GM23338 (cell line): ENCODE measurements at regions not wholly inside any gene's neighbourhood (a gene's known extent, or its start where the extent isn't known, plus 50 kb on each side); places are given as distances from the start of the nearest gene placed in this dataset.
A peak's percentile ranks its signal among the peaks of the same experiment; 100 is the strongest.

ENCODE experiments used
- ATAC-seq: fragments of 200-7000 bp; cut with Tn5 transposase; 3 replicates; pipeline ENCODE4 v1.9.1; 2020
- DNase-seq: peaks from one replicate; pipeline ENCODE4 v3.0.0-alpha.2; 2015; ENCODE audit warnings: low spot score
- H2AFZ ChIP-seq: fragments of 200-600 bp; sonication (generic); 2 replicates; pipeline ENCODE4 v1.8.0; 2016; ENCODE audit warnings: antibody characterized with exemption, mild to moderate bottlenecking, moderate library complexity
- H3F3A ChIP-seq: fragments of 200-600 bp; sonication (generic); replicated peaks from 2 replicates; pipeline ENCODE4 v1.8.0; 2017; ENCODE audit warnings: antibody characterized with exemption, mixed run types, low read depth
- H3K27ac ChIP-seq: fragments of 200-600 bp; sonication (generic); 2 replicates; pipeline ENCODE4 v1.6.1; 2016; ENCODE audit warnings: low read depth
- H3K27me3 ChIP-seq: fragments of 200-600 bp; sonication (generic); 2 replicates; pipeline ENCODE4 v1.8.0; 2016; ENCODE audit warnings: mild to moderate bottlenecking, mixed run types, moderate library complexity; ENCODE audit not compliant: insufficient read depth
- H3K36me3 ChIP-seq: fragments of 200-600 bp; sonication (generic); 2 replicates; pipeline ENCODE4 v1.8.0; 2016; ENCODE audit warnings: mild to moderate bottlenecking; ENCODE audit not compliant: insufficient read depth
- H3K4me1 ChIP-seq: fragments of 200-600 bp; sonication (generic); 2 replicates; pipeline ENCODE4 v1.8.0; 2016; ENCODE audit warnings: mild to moderate bottlenecking, moderate library complexity; ENCODE audit not compliant: insufficient read depth
- H3K4me2 ChIP-seq: fragments of 200-600 bp; sonication (generic); 2 replicates; pipeline ENCODE4 v1.7.1; 2017; ENCODE audit warnings: mixed run types
- H3K4me3 ChIP-seq: fragments of 200-600 bp; sonication (generic); 2 replicates; pipeline ENCODE4 v1.6.1; 2016; ENCODE audit warnings: mixed run types
- H3K79me2 ChIP-seq: fragments of 200-600 bp; sonication (generic); replicated peaks from 2 replicates; pipeline ENCODE4 v1.8.0; 2017; ENCODE audit warnings: mild to moderate bottlenecking; ENCODE audit not compliant: insufficient read depth
- H3K9me2 ChIP-seq: fragments of 200-600 bp; sonication (generic); 2 replicates; pipeline ENCODE4 v1.8.0; 2017; ENCODE audit not compliant: insufficient read depth
- H4K20me1 ChIP-seq: fragments of 200-600 bp; sonication (generic); replicated peaks from 2 replicates; pipeline ENCODE4 v1.8.0; 2017; ENCODE audit warnings: mild to moderate bottlenecking; ENCODE audit not compliant: insufficient read depth
- H3K27ac Mint-ChIP-seq: 2 replicates; pipeline ENCODE4 v1.8.0; 2020; ENCODE audit warnings: inconsistent platforms, mild to moderate bottlenecking, moderate library complexity, mixed read lengths
- H3K27me3 Mint-ChIP-seq: 3 replicates; pipeline ENCODE4 v1.8.0; 2022; ENCODE audit warnings: low read depth, mild to moderate bottlenecking, moderate library complexity, mixed read lengths, inconsistent platforms; ENCODE audit not compliant: insufficient read depth, poor library complexity
- H3K36me3 Mint-ChIP-seq: 3 replicates; pipeline ENCODE4 v1.8.0; 2021; ENCODE audit warnings: low read depth, mild to moderate bottlenecking, inconsistent platforms, moderate library complexity, mixed read lengths
- H3K4me1 Mint-ChIP-seq: 3 replicates; pipeline ENCODE4 v1.8.0; 2020; ENCODE audit warnings: mild to moderate bottlenecking, inconsistent platforms, mixed read lengths
- H3K4me3 Mint-ChIP-seq: 3 replicates; pipeline ENCODE4 v1.8.0; 2021; ENCODE audit warnings: moderate library complexity, mild to moderate bottlenecking, inconsistent platforms, mixed read lengths
- H3K9me3 Mint-ChIP-seq: 3 replicates; pipeline ENCODE4 v1.8.0; 2020; ENCODE audit warnings: moderate library complexity, mild to moderate bottlenecking, inconsistent platforms, mixed read lengths
- CREB1 ChIP-seq: fragments of 250-450 bp; sonication (Bioruptor Pico); IDR thresholded peaks from 2 replicates; pipeline ENCODE4 v1.5.0; 2020; ENCODE audit warnings: low read depth, mild to moderate bottlenecking, moderate library complexity
- ETS1 ChIP-seq: IDR thresholded peaks from 2 replicates; pipeline ENCODE4 v1.6.1; 2016; ENCODE audit warnings: antibody characterized with exemption
- EZH2 ChIP-seq: fragments of 200-600 bp; sonication (generic); IDR thresholded peaks from one replicate; pipeline ENCODE4 v1.8.0; 2017; ENCODE audit warnings: antibody characterized with exemption, mild to moderate bottlenecking, low read depth; ENCODE audit not compliant: unreplicated experiment
- EZH2phosphoT487 ChIP-seq: fragments of 200-600 bp; sonication (generic); IDR thresholded peaks from one replicate; pipeline ENCODE4 v1.8.1; 2018; ENCODE audit warnings: antibody characterized with exemption; ENCODE audit not compliant: unreplicated experiment
- JUNB ChIP-seq: IDR thresholded peaks from one replicate; pipeline ENCODE4 v1.6.1; 2016; ENCODE audit warnings: antibody characterized with exemption; ENCODE audit not compliant: unreplicated experiment
- POLR2AphosphoS5 ChIP-seq: IDR thresholded peaks from 2 replicates; pipeline ENCODE4 v1.6.1; 2016; ENCODE audit warnings: antibody characterized with exemption, low read depth
- ZNF331 ChIP-seq: fragments of 250-450 bp; sonication (Bioruptor Pico); IDR thresholded peaks from 2 replicates; pipeline ENCODE4 v1.5.0; 2020; ENCODE audit warnings: low read depth, mild to moderate bottlenecking, moderate library complexity
- ZNF462 ChIP-seq: fragments of 250-450 bp; sonication (Bioruptor Pico); IDR thresholded peaks from 2 replicates; pipeline ENCODE4 v1.5.0; 2020; ENCODE audit warnings: mild to moderate bottlenecking, moderate library complexity

- Mint-ChIP-seq H3K36me3 (no peaks in the 10 kb centered on the region), H3K4me1 (no peaks in the 10 kb centered on the region), H3K27me3 (no peaks in the 10 kb centered on the region), H3K9me3 (no peaks in the 10 kb centered on the region), H3K27ac (no peak overlapping the region), H3K4me3 (no peak overlapping the region)
- Histone ChIP-seq H3K27ac (no peak overlapping the region), H4K20me1 (no peaks in the 10 kb centered on the region), H3K4me2 (no peak overlapping the region), H3K79me2 (no peaks in the 10 kb centered on the region), H3K4me1 (no peaks in the 10 kb centered on the region), H3K27me3 (no peaks in the 10 kb centered on the region), H3K9me2 (no peaks in the 10 kb centered on the region), H3F3A (no peaks in the 10 kb centered on the region), H3K4me3 (no peak overlapping the region), H2AFZ (0 out of 2 replicates have a peak overlapping the region, but pooled peaks have one; percentile 18), H3K36me3 (no peaks in the 10 kb centered on the region)
- ATAC-seq: no peak
- no peak for DNase-seq
- TF ChIP-seq ETS1 (no peak), POLR2AphosphoS5 (no peak)
Observed at GRCh38 chr13:38473305-38473704, 123.7 kb downstream of the UFM1 start.

GRCh38 chr13:38477676-38478075 lies 128.0 kb downstream of the UFM1 start:
- Mint-ChIP-seq H3K4me3 (no peak overlapping the region), H3K9me3 (no peaks in the 10 kb centered on the region), H3K4me1 (no peaks in the 10 kb centered on the region), H3K36me3 (no peaks in the 10 kb centered on the region), H3K27ac (no peak overlapping the region), H3K27me3 (no peaks in the 10 kb centered on the region)
- H3K36me3 ChIP-seq: no peaks in the 10 kb centered on the region
- ATAC-seq (no peak), DNase-seq (no peak)
- TF ChIP-seq ZNF331: no peak
- no peak for TF ChIP-seq CREB1
- H3K79me2 ChIP-seq: no peaks in the 10 kb centered on the region
- no peak overlapping the region for H3K4me2 ChIP-seq
- H2AFZ ChIP-seq: no peak overlapping the region
- no peak overlapping the region for H3K27ac ChIP-seq
- H3K9me2 ChIP-seq: no peaks in the 10 kb centered on the region
- H4K20me1 ChIP-seq: no peaks in the 10 kb centered on the region
- no peaks in the 10 kb centered on the region for H3K4me1 ChIP-seq
- no peaks in the 10 kb centered on the region for H3F3A ChIP-seq
- no peak overlapping the region for H3K4me3 ChIP-seq
- no peaks in the 10 kb centered on the region for H3K27me3 ChIP-seq

- no peak overlapping the region for H3K4me3 Mint-ChIP-seq
- no peak overlapping the region for H3K27ac Mint-ChIP-seq
- ATAC-seq: no peak
- TF ChIP-seq ZNF331 (no peak), EZH2phosphoT487 (no peak), JUNB (no peak), ZNF462 (no peak), CREB1 (no peak), EZH2 (no peak)
Observed at GRCh38 chr13:38483623-38484022, 134.0 kb downstream of the UFM1 start.

More at GRCh38 chr13:38483623-38484022, 134.0 kb downstream of the UFM1 start:
- H3K9me2 ChIP-seq: no peaks in the 10 kb centered on the region
- no peaks in the 10 kb centered on the region for H3K4me1 ChIP-seq
- H3F3A ChIP-seq: no peaks in the 10 kb centered on the region
- H3K36me3 Mint-ChIP-seq: no peaks in the 10 kb centered on the region
- H4K20me1 ChIP-seq: no peaks in the 10 kb centered on the region
- no peaks in the 10 kb centered on the region for H3K4me1 Mint-ChIP-seq
- no peak overlapping the region for H3K4me3 ChIP-seq
- no peaks in the 10 kb centered on the region for H3K9me3 Mint-ChIP-seq
- H3K36me3 ChIP-seq: no peaks in the 10 kb centered on the region
- no peak overlapping the region for H3K4me2 ChIP-seq
- no peaks in the 10 kb centered on the region for H3K27me3 Mint-ChIP-seq
- DNase-seq: no peak
- no peak overlapping the region for H2AFZ ChIP-seq
- H3K27me3 ChIP-seq: no peaks in the 10 kb centered on the region
- H3K27ac ChIP-seq: no peak overlapping the region
- H3K79me2 ChIP-seq: no peaks in the 10 kb centered on the region
